HFF-Myc (cell line): ENCODE measurements at regions not wholly inside any gene's neighbourhood (a gene's known extent, or its start where the extent isn't known, plus 50 kb on each side); places are given as distances from the start of the nearest gene placed in this dataset.

Experiments
- DNase-seq: peaks from one replicate; pipeline ENCODE4 v3.0.0-alpha.2; 2011; ENCODE audit warnings: low read depth; ENCODE audit errors: extremely low read depth
- H3K4me3 ChIP-seq: replicated peaks from 2 replicates; pipeline ENCODE4 v1.5.1; 2011; ENCODE audit warnings: low read depth, mild to moderate bottlenecking, control low read depth, low read length
- CTCF ChIP-seq: IDR thresholded peaks from 2 replicates; pipeline ENCODE4 v1.5.1; 2012; ENCODE audit warnings: mild to moderate bottlenecking, low read depth, low read length, control low read depth; ENCODE audit errors: missing control alignments

GRCh38 chr2:9110893-9111569 lies 95.6 kb upstream of the ASAP2 start:
- no peak for DNase-seq
- TF ChIP-seq CTCF = peak; percentile 43

DNA sequence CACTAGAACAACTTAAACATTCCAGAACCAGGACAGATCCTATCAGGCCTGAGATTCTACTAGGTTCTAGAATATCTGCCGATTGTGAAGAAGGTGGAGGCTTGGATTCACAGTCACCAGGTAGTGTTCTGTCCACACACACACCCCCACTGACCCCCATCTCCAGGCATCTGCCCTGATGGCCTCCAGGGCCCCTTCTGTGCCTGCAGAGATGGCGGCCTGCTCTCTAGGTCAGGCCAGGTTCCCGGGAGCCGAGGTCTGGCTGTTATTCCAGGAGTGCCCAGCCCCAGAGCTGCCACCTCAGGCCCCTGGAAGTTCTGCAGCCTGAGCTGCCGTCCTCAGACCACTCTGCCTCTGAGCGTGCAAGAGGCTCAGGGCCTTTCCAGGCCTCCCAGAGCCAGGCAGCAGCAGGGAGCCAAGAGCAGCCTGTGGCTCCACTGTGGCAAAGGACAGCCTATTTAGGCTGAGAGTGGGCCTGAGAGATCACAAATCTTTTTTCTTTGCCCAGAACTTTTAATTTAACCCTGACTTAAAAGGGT lies 96.2 kb upstream of the ASAP2 start:
- DNase-seq = no peak
- no peak overlapping the region for H3K4me3 ChIP-seq
- no peak for TF ChIP-seq CTCF

More at GRCh38 chr2:9110893-9111569, 95.6 kb upstream of the ASAP2 start:
- H3K4me3 ChIP-seq = no peak overlapping the region

DNA sequence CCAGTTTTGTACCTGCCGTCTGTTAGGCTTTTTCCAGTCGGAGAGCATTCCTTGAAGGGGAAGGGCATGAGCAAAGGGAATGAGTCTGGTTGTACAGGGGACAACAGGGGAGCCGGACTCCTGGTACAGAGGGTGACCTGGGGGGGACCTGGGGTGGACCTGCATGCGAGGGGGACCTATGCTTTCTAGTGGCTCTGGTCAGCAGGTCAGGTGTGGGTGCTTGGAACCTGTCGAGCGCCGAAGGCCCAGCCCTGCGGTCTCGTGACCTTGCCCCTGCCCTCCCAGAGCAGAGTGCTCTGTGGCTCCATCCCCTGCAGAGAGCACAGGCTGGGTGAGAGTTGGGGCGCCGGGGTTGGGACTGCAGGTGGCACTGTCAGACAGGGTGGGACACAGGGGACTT lies 96.7 kb upstream of the ASAP2 start:
- no peak for TF ChIP-seq CTCF
- no peak overlapping the region for H3K4me3 ChIP-seq

GRCh38 chr2:9108210-9108967 lies 98.2 kb upstream of the ASAP2 start:
- H3K4me3 ChIP-seq = no peak overlapping the region
- no peak for DNase-seq
- TF ChIP-seq CTCF = no peak

More for the DNA sequence above, 96.7 kb upstream of the ASAP2 start:
- DNase-seq = no peak

DNA sequence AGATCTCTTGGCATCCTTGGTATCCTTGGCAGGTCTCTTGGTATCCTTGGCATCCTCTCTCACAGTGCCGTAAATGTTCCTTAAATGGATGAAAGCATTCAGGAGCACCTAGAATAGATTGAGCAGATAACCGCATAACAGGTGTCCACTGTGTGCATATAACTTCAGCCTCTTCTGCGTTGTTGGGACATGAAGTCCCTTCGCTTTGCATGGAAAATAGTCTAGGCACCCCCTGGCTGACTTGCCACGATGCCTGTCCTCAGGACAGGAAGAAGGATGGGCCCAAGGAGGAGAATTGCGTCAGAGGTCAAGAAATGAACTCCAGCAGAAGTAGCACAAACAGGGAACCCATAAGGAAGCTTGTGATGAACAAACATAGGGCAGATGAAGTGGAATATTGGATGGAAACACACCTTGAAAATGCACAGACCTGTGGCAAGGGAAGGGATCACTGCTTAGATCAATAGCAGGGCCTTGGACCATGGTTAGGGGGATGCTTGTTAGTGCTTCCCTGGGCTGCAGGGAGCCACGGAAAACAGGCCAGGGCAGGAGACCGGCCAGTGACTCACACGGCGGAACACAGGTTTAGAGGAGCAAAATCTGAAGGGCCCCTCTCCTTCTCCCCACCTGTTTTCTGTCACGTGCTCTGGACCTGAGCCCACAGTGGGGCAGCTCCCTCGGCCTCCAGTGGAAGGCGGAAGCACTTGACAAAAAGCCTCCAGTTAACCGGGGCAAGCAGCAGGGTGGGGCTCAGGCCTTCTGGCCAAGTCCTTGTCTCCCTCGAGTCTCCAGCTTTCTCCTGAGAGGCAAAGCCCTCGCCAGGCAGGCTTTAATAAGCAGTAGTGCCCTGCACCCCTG lies 99.2 kb upstream of the ASAP2 start:
- no peak for TF ChIP-seq CTCF
- H3K4me3 ChIP-seq = no peak overlapping the region
- DNase-seq = no peak

GRCh38 chr2:9106338-9107167 lies 100.1 kb upstream of the ASAP2 start:
- no peak for TF ChIP-seq CTCF
- no peak overlapping the region for H3K4me3 ChIP-seq
- no peak for DNase-seq
